SJCRH30 (cell line): ENCODE measurements at regions not wholly inside any gene's neighbourhood (a gene's known extent, or its start where the extent isn't known, plus 50 kb on each side); places are given as distances from the start of the nearest gene placed in this dataset.
"Not testable (repeated sequence)": the region's sequence is repeated elsewhere in the genome, so short reads cannot be mapped to it uniquely, and the experiment has no call there.

ENCODE experiments used
- DNase-seq, 2 experiments: peaks; one replicate each; pipeline ENCODE4 v3.0.0-alpha.2; 2015 to 2020
- H3K27ac ChIP-seq: fragments of 250-450 bp; sonication (Bioruptor Pico); 2 replicates; pipeline ENCODE4 v1.5.1; 2020; ENCODE audit warnings: mild to moderate bottlenecking, moderate library complexity
- H3K27me3 ChIP-seq: fragments of 250-450 bp; sonication (Bioruptor Pico); 2 replicates; pipeline ENCODE4 v1.5.1; 2020; ENCODE audit warnings: mild to moderate bottlenecking, moderate library complexity
- H3K36me3 ChIP-seq: fragments of 250-450 bp; sonication (Bioruptor Pico); 2 replicates; pipeline ENCODE4 v1.5.1; 2020; ENCODE audit warnings: mild to moderate bottlenecking, moderate library complexity
- H3K4me1 ChIP-seq: fragments of 250-450 bp; sonication (Bioruptor Pico); 2 replicates; pipeline ENCODE4 v1.5.1; 2020; ENCODE audit warnings: mild to moderate bottlenecking, moderate library complexity
- H3K4me3 ChIP-seq: fragments of 250-450 bp; sonication (Bioruptor Pico); 2 replicates; pipeline ENCODE4 v1.5.1; 2020; ENCODE audit warnings: mild to moderate bottlenecking, moderate library complexity
- H3K9me3 ChIP-seq: fragments of 250-450 bp; sonication (Bioruptor Pico); replicated peaks from 2 replicates; pipeline ENCODE4 v1.5.1; 2020; ENCODE audit warnings: mild to moderate bottlenecking, moderate library complexity

DNA sequence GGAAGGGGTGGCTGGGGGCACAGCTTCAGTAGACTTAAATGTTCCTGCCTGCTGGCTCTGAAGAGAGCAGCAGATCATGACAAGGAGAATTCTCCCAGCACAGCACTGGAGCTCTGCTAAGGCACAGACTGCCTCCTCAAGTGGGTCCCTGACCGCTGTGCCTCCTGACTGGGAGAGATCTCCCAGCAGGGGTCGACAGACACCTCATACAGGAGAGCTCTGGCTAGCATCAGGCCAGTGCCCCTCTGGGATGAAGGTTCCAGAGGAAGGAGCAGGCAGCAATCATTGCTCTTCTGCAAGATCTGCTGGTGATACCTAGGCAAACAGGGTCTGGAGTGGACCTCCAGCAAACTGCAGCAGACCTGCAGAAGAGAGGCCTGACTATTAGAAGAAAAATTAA, 877.5 kb upstream of the CRIM1 start:
- H3K4me1 ChIP-seq, DNase-seq, H3K27me3 ChIP-seq, H3K36me3 ChIP-seq, H3K9me3 ChIP-seq, H3K27ac ChIP-seq, H3K4me3 ChIP-seq: not testable (repeated sequence)

DNA sequence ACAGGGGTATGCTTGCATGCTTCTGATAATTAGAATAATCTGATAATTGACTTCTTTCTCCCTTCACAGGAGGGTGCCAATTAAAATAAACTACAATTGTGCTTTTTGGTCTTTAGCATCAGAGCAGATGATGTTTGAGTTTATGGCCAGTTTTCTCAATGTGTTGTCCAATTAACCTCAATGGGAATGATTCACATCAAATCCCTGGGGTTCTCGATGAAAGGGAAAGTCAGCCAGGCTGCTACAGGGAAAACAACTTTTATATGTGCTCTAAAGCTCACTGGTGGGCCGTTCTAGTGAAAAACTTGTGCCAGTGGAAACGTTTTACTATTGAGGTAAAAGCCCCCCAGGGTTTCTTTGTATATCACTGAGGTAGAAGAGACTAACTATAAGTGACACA, 887.3 kb upstream of the CRIM1 start:
- Histone ChIP-seq H3K36me3 (no peaks in the 10 kb centered on the region), H3K27ac (no peak overlapping the region), H3K4me1 (peaks cover 13% of the 10 kb centered on the region), H3K4me3 (no peak overlapping the region), H3K9me3 (no peaks in the 10 kb centered on the region), H3K27me3 (no peaks in the 10 kb centered on the region)
- no peak for DNase-seq

DNA sequence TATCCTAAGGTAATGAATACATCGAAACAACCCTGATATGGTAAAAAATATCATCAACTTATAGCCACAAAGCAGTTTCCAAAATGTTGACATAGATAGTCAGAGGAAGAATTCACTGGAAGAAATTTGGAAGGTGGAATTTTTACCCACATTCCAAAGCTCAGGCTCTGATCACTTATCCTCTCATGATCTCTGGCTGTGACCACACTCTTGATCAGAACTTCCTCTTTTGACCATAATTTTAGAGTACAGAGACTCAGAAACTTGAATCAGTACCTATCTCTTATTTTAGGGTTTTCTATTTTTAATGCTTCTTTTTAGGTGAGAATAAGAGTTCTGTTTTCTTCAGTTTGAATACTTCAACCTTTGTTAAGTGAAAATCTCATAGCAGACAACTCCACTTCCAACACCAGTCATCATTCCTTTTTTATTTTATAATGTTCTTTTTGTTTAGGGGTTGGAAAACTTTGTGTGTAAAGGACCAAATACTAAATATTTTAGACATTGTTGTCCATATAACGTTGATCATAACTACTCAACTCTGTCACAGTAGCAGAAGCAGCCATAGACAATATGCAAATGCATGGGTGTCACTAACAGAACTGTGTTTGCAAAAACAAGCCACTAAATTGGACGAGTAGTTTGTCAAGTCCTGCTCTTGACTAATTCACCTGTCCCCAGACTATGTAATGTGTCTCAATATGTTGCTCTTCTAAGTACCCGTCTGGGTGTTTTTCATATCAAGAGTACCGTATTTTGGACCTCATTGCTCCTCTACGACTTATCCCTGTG, 891.6 kb upstream of the CRIM1 start:
- Histone ChIP-seq H3K27me3 (no peaks in the 10 kb centered on the region), H3K9me3 (no peaks in the 10 kb centered on the region), H3K36me3 (no peaks in the 10 kb centered on the region), H3K4me1 (peaks cover 36% of the 10 kb centered on the region), H3K4me3 (no peak overlapping the region), H3K27ac (peak overlapping the region; percentile 70)
- peak in 1 of 2 experiments; percentile 24 for DNase-seq

DNA sequence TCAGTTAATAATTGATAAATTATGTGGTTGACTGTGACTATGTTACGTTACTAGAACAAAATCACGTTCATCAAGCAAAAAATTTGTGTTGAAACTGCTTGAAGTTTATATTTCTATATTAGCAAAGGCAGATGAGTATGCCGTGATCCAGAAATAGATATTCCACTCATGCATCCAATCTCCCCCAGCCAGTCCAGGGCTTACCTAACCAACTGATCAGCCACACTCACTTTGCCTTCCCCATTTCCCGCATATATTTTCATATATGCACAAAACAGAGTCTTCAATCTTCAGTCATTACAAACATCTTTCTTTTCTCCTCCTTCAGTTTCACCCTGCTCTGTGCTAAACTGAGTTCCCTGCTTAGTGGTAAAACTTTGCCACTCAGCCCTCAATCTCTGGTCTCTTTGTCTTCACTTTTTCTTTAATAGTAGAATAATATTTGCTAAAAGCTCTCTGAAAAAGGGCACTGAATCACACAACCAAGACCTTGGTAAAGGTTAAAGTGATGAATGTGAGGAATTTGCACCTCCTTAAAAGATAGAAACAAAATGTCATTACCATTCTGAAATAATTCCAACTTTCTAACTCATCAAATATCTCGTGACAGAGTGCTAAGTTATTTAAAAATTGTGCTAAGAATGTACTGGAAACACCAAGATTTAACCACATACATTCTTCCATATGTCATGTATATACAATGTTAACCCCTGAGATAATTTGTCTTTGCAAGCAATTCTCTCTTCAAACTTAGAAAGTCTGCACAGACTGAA, 893.2 kb upstream of the CRIM1 start:
- no peaks in the 10 kb centered on the region for H3K36me3 ChIP-seq
- peak overlapping the region; percentile 70 for H3K27ac ChIP-seq
- peaks cover 38% of the 10 kb centered on the region for H3K4me1 ChIP-seq
- H3K27me3 ChIP-seq, result no peaks in the 10 kb centered on the region
- H3K4me3 ChIP-seq, result peak overlapping the region; percentile 16
- no peaks in the 10 kb centered on the region for H3K9me3 ChIP-seq
- DNase-seq, result peak in 1 of 2 experiments; percentile 18

DNA sequence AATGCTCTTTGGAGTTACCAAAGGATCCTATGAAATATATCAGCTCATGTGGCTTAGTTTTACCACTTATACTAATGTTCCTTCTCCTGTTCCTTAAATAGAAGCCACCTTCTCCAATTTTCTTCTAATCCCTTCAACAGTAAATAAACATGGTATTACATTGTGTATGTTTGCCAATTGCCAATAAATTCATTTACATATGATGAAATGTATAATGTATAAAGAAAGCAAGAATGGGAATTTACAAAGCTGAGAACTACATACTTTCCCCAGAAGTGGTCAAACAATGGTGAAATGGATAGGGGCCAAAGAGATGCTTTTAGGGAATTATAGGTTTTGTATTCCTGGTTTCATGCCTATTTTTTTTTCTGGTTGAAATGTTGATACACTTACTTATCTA, 894.2 kb upstream of the CRIM1 start:
- no peak for DNase-seq
- no peak overlapping the region for H3K4me3 ChIP-seq
- H3K36me3 ChIP-seq, result no peaks in the 10 kb centered on the region
- H3K4me1 ChIP-seq, result peaks cover 38% of the 10 kb centered on the region
- no peaks in the 10 kb centered on the region for H3K27me3 ChIP-seq
- H3K27ac ChIP-seq, result peak overlapping the region; percentile 70; the same call in 1 of the 2 replicates
- H3K9me3 ChIP-seq, result no peaks in the 10 kb centered on the region

DNA sequence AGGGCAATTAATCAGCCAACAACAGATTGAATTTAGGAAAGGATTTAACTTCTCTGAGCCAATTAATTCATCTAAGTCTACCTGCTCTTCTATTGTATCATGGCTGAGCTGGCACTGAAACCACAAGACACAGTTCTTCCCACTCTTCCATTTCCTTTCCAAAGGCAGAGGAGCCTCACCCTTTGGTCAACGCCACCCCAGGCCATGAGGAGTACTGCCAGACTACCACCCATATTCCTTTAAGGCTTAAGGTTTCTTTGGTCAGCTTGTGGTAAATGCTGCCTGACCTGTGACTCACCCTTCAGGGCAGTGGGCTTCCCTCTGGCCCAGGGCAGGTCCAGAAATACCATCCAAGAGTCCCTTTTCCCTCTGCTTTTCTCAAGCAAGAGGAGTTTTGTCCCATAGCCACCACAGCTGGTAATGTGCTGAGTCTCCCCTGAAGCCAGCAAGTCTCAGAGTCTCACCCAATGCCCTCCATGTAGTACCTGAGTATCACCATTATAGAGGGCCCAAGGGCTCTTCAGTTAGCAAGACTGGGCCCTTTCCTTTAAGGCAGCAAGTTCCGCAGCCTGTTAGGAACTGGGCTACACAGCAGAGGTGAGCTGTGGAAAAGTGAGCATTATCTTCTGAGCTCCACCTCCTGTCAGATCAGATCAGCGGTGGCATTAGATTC, 900.5 kb upstream of the CRIM1 start:
- Histone ChIP-seq H3K36me3 (no peaks in the 10 kb centered on the region), H3K27ac (no peak overlapping the region), H3K4me3 (no peak overlapping the region), H3K9me3 (no peaks in the 10 kb centered on the region), H3K27me3 (no peaks in the 10 kb centered on the region), H3K4me1 (peaks cover 3% of the 10 kb centered on the region)
- peak; percentile 63 to 64 for DNase-seq

DNA sequence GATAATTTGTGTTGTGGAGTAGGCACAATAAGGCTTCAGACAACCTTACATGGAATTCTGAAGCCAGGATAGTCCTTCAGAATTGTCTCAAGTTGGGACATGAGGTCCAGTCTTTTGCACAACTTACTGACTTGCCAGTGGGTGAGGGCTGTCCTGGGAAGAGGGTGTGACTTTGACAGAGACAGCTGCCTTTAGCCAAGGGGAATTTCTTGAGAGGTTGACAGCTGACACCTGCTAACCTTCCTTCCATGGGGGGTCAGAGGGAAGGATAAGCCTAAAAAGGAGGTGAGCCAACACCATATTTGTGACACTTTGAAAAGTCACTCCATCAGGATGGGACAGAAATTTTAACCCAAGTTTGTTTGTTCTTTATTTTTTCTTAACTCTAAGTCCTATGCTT, 907.8 kb upstream of the CRIM1 start:
- Histone ChIP-seq H3K27ac (peak overlapping the region; percentile 51), H3K4me3 (no peak overlapping the region), H3K36me3 (no peaks in the 10 kb centered on the region), H3K4me1 (peaks cover 15% of the 10 kb centered on the region), H3K27me3 (no peaks in the 10 kb centered on the region), H3K9me3 (no peaks in the 10 kb centered on the region)
- DNase-seq, result peak; percentile 50 to 67

DNA sequence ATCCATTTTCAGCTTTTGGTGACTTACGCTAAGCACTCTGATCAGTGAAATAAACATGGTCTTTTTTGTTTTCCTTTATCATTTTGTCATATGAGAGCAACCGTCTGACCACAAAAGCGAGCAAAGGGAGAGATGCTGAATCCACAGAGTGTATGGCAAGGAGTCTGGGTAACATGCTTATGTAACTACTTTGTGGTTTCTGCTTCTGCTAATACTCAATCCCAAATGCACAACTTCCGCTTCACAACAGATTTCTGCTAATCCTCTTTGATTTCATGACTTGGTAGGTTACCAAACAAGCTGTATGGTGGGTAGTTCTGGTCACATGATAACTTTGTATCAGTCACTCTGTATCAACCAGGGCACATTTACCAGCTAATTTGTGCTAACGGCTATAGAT, 908.4 kb upstream of the CRIM1 start:
- H3K27me3 ChIP-seq, result no peaks in the 10 kb centered on the region
- H3K36me3 ChIP-seq, result no peaks in the 10 kb centered on the region
- peak; percentile 7 to 47 for DNase-seq
- peak overlapping the region; percentile 51 for H3K27ac ChIP-seq
- no peak overlapping the region for H3K4me3 ChIP-seq
- H3K9me3 ChIP-seq, result no peaks in the 10 kb centered on the region
- peaks cover 15% of the 10 kb centered on the region for H3K4me1 ChIP-seq

DNA sequence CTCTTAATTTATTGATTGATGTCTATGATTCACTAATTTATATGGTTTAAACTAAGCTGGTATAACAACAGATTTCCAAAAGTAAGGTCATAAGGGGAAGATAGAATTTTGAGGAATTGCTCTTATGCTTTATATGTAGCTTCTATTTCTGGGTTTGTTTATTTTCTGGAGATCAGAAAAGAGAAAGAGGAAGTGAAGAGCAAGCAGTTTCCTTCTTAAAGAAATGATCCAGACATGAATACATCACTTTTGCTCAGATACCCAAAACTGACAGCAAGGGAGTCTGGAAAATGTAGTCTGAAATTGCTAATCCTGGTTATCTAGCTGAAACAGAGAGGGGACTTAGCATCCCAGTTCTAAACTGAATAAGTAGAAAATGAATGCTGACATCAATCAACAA, 912.5 kb upstream of the CRIM1 start:
- Histone ChIP-seq H3K4me3 (no peak overlapping the region), H3K9me3 (no peaks in the 10 kb centered on the region), H3K36me3 (no peaks in the 10 kb centered on the region), H3K27me3 (no peaks in the 10 kb centered on the region), H3K4me1 (peaks cover 13% of the 10 kb centered on the region), H3K27ac (no peak overlapping the region)
- DNase-seq, result no peak

DNA sequence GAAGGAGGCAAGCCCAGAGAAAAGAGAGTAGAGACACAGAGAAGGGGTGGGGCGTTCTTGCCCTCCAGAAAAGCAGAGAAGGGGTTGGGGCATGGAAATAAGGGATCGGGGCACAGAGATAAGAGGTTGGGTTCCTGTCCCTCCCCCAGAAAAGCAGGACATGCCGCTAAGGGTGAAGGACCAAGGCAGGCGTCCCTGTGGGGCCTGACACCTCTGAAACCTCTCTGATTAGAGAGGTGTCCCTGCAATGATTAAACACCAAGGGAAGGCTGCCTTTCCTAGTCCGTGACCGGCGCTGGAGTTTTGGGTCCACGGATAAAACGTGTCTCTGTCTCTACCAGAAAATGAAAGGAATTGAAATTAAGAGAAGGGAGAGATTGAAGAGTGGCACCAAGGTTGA, 914.0 kb upstream of the CRIM1 start:
- H3K27me3 ChIP-seq, DNase-seq, H3K4me3 ChIP-seq, H3K36me3 ChIP-seq, H3K4me1 ChIP-seq, H3K27ac ChIP-seq, H3K9me3 ChIP-seq: not testable (repeated sequence)

DNA sequence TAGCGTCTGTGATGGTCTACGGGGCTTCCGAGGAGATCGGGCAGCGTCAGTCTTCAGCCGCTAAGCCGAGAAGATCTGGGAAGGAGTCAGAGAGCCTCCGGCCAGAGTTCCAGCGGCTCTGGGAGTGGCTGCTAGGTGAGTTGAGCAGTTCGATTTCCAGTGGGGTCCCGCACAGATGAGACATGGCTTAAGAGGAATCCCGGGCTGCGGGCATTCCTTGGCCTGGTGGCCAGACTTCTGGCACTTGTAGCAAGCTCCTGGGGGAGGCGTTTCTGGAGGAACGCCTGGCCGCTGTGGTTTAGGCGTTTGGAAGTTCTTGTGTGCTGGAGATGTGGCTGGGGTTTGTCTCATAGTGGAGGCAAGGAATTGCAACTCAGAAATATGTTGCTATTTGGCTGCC, 915.3 kb upstream of the CRIM1 start:
- H3K36me3 ChIP-seq, H3K27me3 ChIP-seq, H3K9me3 ChIP-seq, H3K4me1 ChIP-seq, H3K4me3 ChIP-seq, DNase-seq, H3K27ac ChIP-seq: not testable (repeated sequence)

DNA sequence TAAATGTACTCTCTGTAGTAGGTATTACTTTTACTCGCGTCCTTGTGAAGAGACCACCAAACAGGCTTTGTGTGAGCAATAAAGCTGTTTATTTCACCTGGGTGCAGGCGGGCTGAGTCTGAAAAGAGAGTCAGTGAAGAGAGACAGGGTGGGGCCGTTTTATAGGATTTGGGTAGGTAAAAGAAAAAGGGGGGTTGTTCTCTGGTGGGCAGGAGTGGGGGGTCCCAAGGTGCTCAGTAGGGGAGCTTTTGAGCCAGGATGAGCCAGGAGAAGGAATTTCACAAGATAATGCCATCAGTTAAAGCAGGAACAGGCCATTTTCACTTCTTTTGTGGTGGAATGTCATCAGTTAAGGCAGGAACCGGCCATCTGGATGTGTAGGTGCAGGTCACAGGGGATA, 918.7 kb upstream of the CRIM1 start:
- not testable (repeated sequence) for DNase-seq, H3K36me3 ChIP-seq, H3K4me3 ChIP-seq, H3K27ac ChIP-seq, H3K4me1 ChIP-seq, H3K9me3 ChIP-seq, H3K27me3 ChIP-seq

DNA sequence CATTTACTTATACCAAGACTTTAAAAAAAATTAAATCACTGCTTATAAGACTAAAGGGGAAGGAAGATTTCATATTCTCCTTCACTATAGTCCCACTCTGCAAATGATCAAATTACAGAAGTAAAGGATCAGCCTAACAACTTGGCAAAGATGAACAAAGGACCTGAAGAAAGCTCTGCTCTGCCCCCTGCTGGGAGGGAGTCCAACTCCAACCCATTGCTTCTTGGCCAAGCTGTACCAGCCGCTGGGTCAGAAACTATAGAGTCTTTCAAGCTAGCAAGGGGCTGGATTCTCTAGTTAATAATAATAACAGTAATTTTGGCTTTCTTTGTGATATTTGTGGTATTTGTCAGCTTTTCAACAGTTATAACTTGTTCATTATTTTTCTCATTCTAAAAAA, 927.0 kb upstream of the CRIM1 start:
- H3K27ac ChIP-seq, result no peak overlapping the region
- H3K9me3 ChIP-seq, result no peaks in the 10 kb centered on the region
- DNase-seq, result peak; percentile 60 to 81

DNA sequence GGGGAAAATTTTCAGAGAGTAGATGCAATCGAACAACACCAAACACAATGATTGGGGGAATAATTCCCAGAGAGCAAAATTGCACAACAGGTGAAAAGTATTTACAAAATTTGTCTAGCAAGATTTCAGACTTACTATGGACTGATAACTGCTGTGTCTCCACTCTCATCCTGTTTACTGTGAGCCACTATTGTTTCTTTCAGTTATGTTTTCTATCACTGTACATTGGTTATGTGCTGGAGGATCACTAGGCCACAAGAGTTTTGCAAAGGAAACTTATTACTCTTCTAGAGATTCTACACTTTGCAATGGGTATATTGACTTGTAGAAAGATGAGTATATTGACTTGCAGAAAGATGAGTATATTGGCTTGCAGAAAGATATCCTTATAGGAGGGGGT, 934.1 kb upstream of the CRIM1 start:
- H3K27ac ChIP-seq, result no peak overlapping the region
- no peak overlapping the region for H3K4me3 ChIP-seq
- no peaks in the 10 kb centered on the region; the same call in 1 of the 2 replicates for H3K27me3 ChIP-seq
- no peaks in the 10 kb centered on the region for H3K9me3 ChIP-seq
- no peaks in the 10 kb centered on the region for H3K36me3 ChIP-seq
- DNase-seq, result no peak
- H3K4me1 ChIP-seq, result no peaks in the 10 kb centered on the region

More for the DNA sequence above, 927.0 kb upstream of the CRIM1 start:
- H3K4me3 ChIP-seq, result no peak overlapping the region
- H3K4me1 ChIP-seq, result no peaks in the 10 kb centered on the region
- H3K27me3 ChIP-seq, result no peaks in the 10 kb centered on the region
- H3K36me3 ChIP-seq, result no peaks in the 10 kb centered on the region

DNA sequence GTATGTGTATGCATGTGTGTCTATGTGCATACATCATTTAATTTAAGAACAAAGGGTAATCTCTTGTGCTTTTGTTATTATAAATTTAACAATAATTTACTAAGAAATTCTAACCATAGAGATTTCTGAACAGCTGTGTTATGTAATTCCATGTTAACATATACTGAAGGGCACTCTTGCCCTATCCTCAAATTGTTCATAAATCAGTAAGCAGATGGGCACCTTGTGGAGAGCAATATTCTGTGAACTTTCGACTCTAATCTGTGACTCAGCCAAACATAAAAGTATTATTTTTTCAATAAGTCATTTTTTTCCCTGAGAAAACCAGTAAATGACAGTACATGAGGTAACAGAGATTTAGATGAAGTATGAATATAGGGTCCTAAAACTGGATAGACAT, 938.3 kb upstream of the CRIM1 start:
- H3K9me3 ChIP-seq, result no peaks in the 10 kb centered on the region
- no peaks in the 10 kb centered on the region; the same call in 1 of the 2 replicates for H3K27me3 ChIP-seq
- H3K4me1 ChIP-seq, result no peaks in the 10 kb centered on the region
- no peak overlapping the region for H3K27ac ChIP-seq
- no peak for DNase-seq
- no peaks in the 10 kb centered on the region for H3K36me3 ChIP-seq
- H3K4me3 ChIP-seq, result no peak overlapping the region
